ENCODE measurements at regions not wholly inside any gene's neighbourhood (a gene's known extent, or its start where the extent isn't known, plus 50 kb on each side); places are given as distances from the start of the nearest gene placed in this dataset.

DNA sequence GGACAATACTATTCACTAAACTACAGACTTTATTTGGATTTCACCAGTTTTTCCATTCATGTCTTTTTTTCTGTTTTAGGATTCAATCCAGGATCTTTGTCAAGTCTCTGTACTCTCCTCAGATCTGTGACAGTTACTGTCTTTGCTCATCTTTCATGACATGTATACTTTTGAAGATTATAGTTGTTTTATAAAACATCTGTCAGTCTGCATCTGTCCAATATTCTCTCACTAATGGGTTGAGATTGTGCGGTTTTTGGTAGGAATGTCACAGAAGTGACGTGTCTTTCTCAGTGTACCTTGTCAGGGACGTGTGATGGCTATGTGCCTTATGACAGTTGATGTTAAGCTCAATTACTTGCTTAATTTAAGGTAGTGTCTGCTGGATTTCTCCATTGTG is 124.9 kb upstream of the TPK1 start:
- DNase-seq (ENCODE audit: low read depth): no peak

- no peak for DNase-seq (ENCODE audit: low read depth)
Observed at GRCh38 chr7:144957998-144958397, 122.1 kb upstream of the TPK1 start.

DNA sequence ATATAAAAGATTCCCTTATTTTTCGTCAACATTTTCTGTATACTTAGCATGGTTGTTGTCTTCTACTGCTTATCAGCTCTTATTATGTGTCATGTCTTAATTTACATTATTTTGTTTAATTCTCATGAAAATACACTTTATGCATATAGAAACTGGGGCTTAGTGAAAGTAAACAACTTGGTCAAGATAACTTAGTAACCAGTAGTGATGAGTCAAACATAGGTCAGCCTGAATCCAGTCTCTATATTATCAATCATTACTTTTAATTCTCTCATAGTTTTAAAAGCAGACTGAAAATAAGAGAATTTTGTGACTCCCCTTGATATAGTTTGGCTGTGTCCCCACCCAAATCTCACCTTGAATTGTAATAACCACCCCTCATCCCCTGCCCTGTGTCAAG is 119.6 kb upstream of the TPK1 start:
- DNase-seq (ENCODE audit: low read depth): no peak

GRCh38 chr7:144941127-144941526 is 105.3 kb upstream of the TPK1 start:
- no peak for DNase-seq (ENCODE audit: low read depth)

- no peak for DNase-seq (ENCODE audit: low read depth)
Observed at GRCh38 chr7:144937199-144937598, 101.3 kb upstream of the TPK1 start.

DNA sequence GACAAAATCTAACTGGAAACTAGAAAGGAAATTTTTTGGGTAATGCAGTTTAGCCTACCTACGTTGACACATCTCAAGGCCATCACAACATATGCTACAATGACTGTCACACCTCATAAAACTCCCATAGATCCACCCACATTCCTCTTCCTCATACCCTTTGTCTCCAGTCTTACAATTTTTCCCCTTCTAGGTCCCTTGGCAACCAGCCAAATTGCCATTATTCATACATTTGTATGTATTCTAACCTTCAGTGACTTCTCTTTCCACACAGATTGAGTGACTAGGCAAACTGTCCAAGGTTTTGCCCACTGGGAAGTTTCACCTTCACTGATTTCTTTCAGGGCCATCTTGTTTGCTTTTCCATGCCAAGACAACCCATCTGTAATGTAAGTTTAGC is 100.5 kb upstream of the TPK1 start:
- no peak for DNase-seq (ENCODE audit: low read depth)

DNA sequence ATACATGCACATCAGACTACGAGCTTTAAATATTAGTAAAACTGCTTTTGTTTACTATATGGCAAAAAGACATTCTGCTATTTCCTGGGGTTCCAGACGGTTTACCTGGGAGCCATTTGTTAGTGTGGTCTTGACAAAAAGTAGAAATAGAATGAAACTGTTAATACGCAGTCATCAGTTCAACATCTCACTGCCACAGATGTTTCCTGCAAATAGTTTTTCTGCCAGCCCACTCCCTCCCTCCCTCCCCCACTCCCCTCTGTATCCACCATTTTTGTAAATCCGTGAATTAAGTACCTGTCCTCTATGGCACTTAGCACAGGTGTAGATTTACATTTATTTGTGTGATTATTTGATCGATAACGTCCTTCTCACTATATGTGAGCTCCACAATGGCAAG is 74.6 kb upstream of the TPK1 start:
- DNase-seq (ENCODE audit: low read depth): no peak

DNA sequence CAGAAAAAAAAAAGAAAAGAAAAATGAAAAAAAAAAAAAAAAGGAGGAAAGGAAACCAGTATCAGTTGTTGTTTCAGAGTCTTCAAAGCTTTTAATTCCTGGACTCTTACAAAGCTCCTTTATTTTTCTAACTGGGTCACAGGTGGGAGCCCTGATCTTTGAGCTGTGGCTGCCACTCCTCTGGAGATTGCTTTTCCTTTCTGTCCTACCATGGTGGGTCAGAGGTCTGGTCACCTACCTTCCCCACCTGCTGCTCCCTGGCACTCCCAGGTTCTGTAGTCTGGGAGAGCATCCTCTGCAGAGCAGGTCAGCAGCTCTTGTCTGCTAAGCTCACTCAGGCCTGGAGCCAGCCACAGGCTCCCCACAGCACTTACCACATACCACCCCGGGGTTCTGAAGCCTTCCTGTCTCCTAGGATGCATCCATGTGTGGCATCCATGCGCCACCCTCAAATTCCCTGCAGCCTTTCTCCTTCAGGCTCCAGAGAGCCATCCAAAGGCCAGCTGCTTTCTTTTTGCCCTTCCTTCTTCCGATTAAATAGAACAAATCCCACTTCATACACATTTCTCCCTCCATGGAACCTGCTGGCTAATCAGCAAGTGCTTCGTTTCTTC is 73.2 kb upstream of the TPK1 start:
- DNase-seq (ENCODE audit: low read depth): no peak

DNA sequence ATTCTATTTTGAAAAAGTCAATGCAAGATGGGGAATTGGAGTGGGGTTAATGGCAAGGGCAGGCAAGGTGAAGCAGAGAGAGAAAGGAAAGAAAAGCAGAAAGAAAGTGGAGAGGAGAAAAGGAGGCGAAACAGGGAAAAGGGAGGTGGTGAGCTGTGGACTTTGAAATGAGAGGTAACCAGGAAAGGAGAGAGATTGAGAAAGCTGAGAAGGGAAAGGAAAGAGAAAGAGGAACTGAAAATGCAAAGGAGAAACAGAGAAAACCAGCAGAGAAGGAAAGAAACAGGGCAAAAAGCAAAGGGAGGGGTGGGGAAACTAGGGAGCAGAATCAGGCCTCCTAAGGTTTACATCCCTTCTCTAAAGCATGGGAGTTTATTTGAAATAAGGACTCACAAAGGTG is 72.5 kb upstream of the TPK1 start:
- DNase-seq (ENCODE audit: low read depth): no peak

DNA sequence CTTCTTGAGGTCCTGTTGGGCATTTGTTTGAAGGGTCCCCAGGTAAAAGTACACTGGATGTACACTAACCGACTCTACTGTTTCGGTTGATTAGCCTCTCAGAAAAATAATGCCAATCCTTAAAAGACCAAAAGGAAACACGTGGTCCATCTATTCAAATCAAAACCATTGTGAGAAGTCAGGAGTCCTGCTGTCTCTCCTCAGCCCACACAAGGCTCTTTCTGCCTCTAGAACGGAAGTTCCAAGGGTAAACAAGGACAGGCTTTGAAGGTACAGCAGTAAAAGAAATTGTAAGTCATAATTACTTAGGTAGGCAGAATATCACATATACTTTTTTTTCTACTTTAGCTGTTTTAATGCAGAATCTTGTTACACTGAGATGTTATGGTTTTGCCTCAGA is 71.7 kb upstream of the TPK1 start:
- DNase-seq (ENCODE audit: low read depth): no peak

GRCh38 chr7:144903201-144903600 is 67.3 kb upstream of the TPK1 start:
- DNase-seq (ENCODE audit: low read depth): no peak

- DNase-seq (ENCODE audit: low read depth): no peak
Observed at GRCh38 chr7:144892761-144893160, 56.9 kb upstream of the TPK1 start.

All from RPMI7951 (cell line).